WTC11 (cell line): ENCODE measurements at regions not wholly inside any gene's neighbourhood (a gene's known extent, or its start where the extent isn't known, plus 50 kb on each side); places are given as distances from the start of the nearest gene placed in this dataset.

Experiments
- ATF3 ChIP-seq: sonication (generic); formaldehyde crosslinking; conservative IDR thresholded peaks from 2 replicates; pipeline ENCODE4 v1.8.1; 2022; ENCODE audit warnings: mild to moderate bottlenecking, missing genetic modification reagents
- CTCF ChIP-seq: fragments of 200-600 bp; IDR thresholded peaks from 2 replicates; pipeline ENCODE4 v1.8.0; 2022; ENCODE audit warnings: antibody characterized with exemption
- E2F1 ChIP-seq: sonication (generic); formaldehyde crosslinking; IDR thresholded peaks from 2 replicates; pipeline ENCODE4 v1.8.0; 2022; ENCODE audit warnings: mild to moderate bottlenecking, missing genetic modification reagents
- NFYB ChIP-seq: sonication (generic); formaldehyde crosslinking; conservative IDR thresholded peaks from 2 replicates; pipeline ENCODE4 v1.8.0; 2022; ENCODE audit warnings: low read depth, missing genetic modification reagents
- USF2 ChIP-seq: sonication (generic); formaldehyde crosslinking; IDR thresholded peaks from 2 replicates; pipeline ENCODE4 v1.8.1; 2023; ENCODE audit warnings: mild to moderate bottlenecking, missing genetic modification reagents, moderate library complexity

GRCh38 chr9:31445960-31446359 lies 938.5 kb upstream of the ACO1 start:
- no peak for TF ChIP-seq E2F1 (CRISPR knock-in tag)
- TF ChIP-seq CTCF, result no peak
- TF ChIP-seq ATF3 (CRISPR knock-in tag), result no peak
- no peak for TF ChIP-seq USF2
- no peak for TF ChIP-seq NFYB (CRISPR knock-in tag)
